Medulla oblongata (tissue), 1 donor: ENCODE measurements at regions not wholly inside any gene's neighbourhood (a gene's known extent, or its start where the extent isn't known, plus 50 kb on each side); places are given as distances from the start of the nearest gene placed in this dataset.
A peak's percentile ranks its signal among the peaks of the same experiment; 100 is the strongest.

Experiments
- DNase-seq: peaks from one replicate; pipeline ENCODE4 v3.0.0-alpha.2; 2015; ENCODE audit errors: extremely low spot score

- DNase-seq, result no peak
Measured at GRCh38 chr3:187618722-187619121, 51.5 kb downstream of the SST start.

GRCh38 chr3:187617213-187617612 lies 53.0 kb downstream of the SST start:
- DNase-seq, result no peak

DNA sequence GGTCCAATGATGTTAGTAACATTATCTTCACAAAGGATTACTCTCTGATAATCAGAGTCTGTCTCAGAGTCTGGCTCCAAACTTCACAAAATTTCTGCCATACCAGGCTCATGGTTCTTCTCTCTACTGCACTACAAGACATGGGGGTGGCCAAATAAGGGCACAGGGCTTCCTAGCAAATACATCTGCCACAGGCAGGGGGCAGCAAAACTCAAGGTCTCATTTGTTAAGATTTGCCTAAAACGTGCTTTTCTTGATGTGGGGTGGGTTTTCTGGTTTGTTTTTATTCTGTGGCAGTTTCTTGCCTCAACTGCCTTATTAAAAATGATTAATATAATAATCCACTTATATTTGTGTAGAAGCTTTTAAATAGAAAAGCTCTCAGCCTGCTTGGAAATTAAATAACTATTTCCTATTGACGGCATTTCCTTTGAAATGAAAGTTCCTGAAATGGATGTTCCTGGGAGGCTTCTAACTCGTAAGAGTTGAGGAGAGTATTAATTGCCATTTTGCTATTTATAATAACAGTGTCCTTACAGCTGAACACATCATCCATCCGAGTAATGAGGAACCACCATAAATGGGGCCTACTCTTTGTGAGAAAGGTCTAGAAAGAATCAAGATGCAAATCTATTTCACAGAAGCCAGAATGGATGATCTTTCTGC lies 53.8 kb downstream of the SST start:
- peak; percentile 52 for DNase-seq

GRCh38 chr3:187615630-187616029 lies 54.6 kb downstream of the SST start:
- DNase-seq, result no peak

- DNase-seq, result no peak
Measured at GRCh38 chr3:187612656-187613055, 57.5 kb downstream of the SST start.

DNA sequence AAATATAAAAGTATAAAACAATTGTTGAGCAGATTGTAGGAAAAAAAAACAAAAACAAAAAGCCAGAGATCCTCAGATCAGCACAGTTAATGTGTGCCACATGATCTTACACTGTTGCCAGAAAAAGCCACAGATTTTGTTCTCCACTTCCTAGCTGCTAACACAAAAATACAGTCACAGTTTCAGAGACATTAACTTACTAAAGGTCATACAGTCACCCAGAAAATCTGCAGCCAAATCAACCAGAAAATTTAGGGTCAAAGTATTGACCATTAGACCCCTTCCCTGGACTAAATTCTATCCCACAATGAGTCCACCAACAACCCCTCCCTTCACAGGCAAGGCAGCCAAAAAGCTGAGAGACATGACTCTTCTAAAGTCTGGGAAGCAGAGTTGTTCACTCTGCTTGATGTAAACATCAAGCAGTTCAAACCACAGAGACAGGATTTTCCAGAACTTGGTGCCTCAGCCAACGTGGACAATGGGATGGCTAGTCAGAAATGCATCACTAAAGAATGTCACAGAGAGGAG lies 59.1 kb downstream of the SST start:
- no peak for DNase-seq

- DNase-seq, result no peak
Measured at GRCh38 chr3:187594272-187594671, 75.9 kb downstream of the SST start.

GRCh38 chr3:187593451-187593850 lies 76.7 kb downstream of the SST start:
- no peak for DNase-seq

- no peak for DNase-seq
Measured at GRCh38 chr3:187590861-187591576, 79.2 kb downstream of the SST start.

DNA sequence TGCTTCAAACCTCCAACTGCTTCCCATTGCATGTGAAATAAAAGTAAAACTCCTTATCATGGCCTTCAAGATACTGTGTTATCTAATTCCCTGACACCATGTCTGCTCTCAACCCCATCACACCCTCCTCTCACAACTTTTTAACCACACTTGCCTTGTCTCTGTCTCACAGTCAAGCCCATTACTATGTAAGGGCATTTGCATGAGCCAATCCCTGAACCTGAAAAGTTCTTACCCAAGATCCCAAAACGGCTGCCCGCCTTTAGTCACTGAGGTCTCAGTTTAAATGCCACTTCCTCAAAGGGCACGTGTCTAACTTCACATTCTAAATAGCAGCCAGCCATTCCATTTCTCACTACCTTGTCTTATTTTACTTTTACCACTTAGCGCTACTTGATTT lies 83.1 kb downstream of the SST start:
- DNase-seq, result no peak

DNA sequence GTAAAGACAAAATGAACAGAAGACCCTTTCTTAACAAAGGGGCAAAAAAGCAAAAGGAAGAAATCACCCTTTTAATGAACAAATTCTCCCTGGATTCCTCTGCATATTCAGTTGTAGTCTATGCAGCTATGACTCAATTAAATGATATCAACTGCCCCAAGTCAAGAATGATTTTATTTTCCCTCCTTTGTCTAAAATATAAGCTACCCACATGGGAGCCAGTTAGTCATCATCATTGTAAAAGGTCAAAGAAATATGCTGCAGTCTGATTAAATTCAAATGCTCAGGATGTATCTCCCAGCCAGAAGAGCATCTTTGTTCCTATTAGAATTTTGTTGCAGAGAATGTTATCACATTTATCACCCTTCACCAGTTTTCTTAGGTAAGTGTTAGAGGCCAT lies 84.0 kb downstream of the SST start:
- no peak for DNase-seq

DNA sequence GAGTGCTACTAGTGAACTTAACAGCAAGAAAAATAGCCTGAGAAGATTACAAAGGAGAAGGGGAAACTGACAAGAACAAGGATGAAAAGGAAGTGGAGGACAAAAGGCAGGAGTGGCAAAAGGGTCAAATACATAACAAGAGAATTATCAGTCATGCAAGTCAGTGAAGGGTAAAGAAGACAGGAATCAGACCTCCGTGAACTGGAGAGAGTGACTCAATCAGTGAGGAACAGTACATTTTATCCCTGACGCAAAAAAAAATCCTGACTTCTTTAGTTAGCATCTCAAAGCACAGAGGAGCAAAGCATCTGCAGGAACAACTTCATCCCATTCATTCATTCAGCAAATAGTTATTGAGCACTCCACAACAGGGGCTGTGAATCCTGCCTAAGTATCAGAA lies 97.8 kb downstream of the SST start:
- DNase-seq, result peak; percentile 7

DNA sequence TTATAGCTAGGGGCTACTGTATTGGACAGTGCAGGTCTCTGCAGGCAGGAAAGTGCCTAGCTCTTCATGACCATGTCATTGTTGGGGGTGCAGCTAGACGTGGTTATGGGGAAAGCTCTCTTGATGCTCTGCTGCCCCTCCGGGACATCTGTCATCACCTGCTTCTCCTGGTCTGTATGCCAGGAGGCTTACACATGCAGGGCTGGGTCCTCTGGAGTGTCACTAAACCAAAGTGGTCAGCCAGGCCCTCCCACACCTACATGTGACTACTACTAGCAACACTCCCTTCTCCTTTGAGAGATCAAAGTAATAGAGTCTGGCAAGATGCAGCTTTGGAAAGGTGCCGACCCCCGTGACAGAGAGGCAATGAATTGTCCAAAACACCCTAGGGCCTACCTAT lies 98.5 kb downstream of the SST start:
- no peak for DNase-seq

- DNase-seq, result no peak
Measured at GRCh38 chr3:187570776-187571175, 99.4 kb downstream of the SST start.

DNA sequence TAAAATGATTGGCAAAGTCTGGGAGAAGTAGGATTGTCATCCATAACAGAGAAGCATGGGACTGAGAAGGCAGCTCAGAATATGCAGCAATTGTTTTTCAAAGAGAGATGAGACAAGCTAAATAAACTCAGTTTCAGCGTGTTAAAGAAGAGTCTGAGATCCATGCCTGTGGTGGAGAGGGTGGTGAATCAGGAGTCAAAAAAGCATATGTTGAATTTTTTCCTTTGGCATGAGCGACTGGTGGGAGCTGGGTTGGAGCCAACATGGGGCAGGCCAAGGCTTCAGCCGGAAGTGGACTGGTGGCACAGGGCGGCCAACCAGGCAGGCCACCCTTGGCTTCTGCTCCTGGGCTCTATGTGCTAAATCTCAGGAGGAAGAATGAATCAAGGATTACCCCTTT lies 102.0 kb downstream of the SST start:
- no peak for DNase-seq

DNA sequence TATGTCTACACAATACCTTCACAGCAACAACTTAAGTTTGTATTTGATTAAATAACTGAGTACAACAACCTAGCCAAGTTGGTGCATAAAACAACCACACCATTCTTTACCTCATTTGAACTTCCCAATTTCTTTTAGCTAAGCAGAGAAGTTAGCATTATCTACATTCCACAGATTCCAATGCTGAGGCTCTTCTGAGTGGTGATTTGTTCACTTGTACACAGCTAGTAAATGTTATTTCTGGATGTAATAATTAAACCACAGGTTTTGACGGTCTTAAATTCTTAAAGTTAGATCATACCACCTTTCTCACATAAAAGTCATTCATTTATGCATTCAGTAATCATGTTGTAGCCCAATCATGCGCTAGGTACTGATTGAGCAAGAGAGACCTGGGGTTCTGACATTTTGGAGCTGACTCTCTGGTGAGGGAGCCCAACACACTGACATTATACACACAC lies 102.5 kb downstream of the SST start:
- no peak for DNase-seq

- peak; percentile 9 for DNase-seq
Measured at GRCh38 chr3:187567021-187567420, 103.2 kb downstream of the SST start.

DNA sequence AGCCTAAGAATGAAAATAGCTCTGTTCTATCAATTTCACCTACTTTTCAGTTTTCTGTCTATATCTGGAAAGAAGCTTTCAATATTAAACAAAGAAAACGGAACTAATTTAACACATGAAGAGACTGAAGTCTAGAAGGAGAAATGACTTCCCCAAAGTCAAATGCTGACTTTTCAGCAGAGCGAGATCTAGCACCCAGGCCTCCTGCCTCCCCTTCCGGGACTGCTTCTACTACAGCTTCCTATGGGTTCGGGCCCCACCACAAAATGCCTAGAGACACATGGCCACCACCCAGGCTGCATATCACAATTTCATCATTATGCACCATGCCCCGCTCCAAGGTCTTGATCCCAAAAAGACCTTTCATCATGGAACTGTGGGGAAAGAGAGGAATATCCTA lies 104.5 kb downstream of the SST start:
- DNase-seq, result peak; percentile 6

DNA sequence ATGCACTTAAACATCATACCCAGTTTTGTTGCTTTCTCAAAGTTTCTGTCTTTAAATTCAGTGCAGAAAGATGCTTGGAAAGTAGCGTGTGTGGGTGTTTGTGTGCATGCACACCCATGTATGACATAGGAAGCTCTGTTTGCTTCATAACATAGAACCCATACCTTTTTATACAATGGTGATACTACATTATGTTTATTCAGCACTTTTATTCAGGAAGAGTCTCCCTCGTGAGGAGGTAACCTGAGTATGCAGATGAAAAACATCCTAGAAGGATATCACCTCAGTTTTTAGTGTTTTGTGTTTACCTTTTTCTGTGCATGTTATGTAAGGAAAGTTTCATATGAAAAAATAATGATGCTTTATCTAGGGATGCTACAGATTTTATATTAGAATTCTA lies 111.2 kb downstream of the SST start:
- DNase-seq, result no peak

DNA sequence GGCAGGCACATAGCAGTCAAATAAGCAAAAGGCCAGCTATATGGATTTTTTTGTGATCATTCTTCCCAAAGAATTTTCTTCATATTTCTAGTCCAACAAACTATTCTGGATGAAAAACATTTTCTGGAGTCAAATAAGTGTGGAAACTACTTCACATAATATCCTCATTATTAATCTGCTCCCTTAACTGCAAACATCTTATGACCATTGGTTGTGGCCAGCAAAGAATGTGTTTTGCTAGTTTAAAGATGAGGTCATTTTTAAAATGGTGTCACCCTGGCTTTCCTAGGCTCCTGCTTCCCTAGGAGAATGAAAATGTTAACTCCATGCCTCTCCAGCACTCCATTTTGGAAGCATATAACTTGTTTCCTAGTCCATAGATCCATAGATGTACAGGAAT lies 118.8 kb downstream of the SST start:
- DNase-seq, result no peak

DNA sequence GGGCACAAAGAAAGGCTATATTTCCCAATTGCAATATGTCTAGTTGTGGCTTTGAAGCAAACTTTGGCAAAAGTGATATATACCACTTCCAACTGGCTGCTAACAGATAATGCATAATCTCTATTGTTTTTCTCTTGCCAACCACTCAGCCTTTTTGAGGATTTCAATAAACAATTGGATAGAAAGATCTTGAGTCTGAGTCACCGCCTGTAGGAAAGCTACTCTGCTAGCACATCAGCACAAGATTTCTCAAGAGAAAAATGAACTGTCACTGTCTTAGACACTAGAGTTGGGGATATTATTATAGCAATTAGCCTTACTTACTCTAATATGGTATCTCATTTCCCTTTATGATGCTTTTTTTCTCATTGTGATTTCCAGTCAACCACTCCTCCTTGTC lies 119.7 kb downstream of the SST start:
- no peak for DNase-seq

DNA sequence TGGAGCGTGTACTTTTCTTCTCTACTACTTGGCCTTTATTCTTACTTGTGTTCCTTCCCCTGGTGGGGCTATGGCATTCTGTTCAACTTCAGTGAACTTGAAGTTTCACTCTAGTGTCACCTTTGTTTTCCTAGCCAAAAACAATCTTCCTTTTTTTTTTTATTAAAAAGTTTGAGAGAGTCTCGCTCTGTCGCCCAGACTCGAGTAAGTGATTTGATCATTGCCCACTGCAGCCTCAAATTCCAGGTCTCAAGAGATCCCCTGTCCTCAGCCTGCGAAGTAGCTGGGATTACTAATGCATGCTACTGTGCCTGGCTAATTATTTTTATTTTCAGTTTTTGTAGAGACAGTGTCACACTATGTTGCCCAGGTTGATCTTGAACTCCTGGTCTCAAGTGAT lies 124.8 kb downstream of the SST start:
- no peak for DNase-seq

GRCh38 chr3:187544326-187544725 lies 125.9 kb downstream of the SST start:
- DNase-seq, result no peak
